ENCODE measurements at regions not wholly inside any gene's neighbourhood (a gene's known extent, or its start where the extent isn't known, plus 50 kb on each side); places are given as distances from the start of the nearest gene placed in this dataset.

- ATAC-seq (no peak), FAIRE-seq (no peak), DNase-seq (ENCODE audit: low read depth in 1 of 2, low spot score in 1 of 2) (no peak)
- no peak overlapping the region for H3K4me3 ChIP-seq
- CTCF ChIA-PET = no interaction called here
- TF ChIP-seq ESRRA (IDR thresholded peaks at IDR 0.05; ENCODE audit: borderline replicate concordance, low read length) = no peak
- POLR2A ChIA-PET = no interaction called here
- no peak overlapping the region for H3K27ac ChIP-seq
- 59% methylated on average over 6 of the region's 6 CpGs for WGBS (ENCODE audit: missing lambda C conversion rate)
- no peak overlapping the region for H3K4me2 ChIP-seq
- no peaks in the 10 kb centered on the region for H3K4me1 ChIP-seq
- 0 out of 3 replicates have a peak, but pooled peaks cover 6% of the 10 kb centered on the region for H3K9me3 ChIP-seq
These were observed 89.6 kb upstream of the SNRK start for GRCh38 chr3:43196721-43197120.

- ATAC-seq (no peak), FAIRE-seq (no peak), DNase-seq (ENCODE audit: low read depth in 1 of 2, low spot score in 1 of 2) (no peak)
- WGBS (ENCODE audit: missing lambda C conversion rate) = 6% methylated on average over 2 of the region's 4 CpGs
- CTCF ChIA-PET = no interaction called here
- Histone ChIP-seq H3K27ac (no peak overlapping the region), H3K4me2 (no peak overlapping the region), H3K4me3 (no peak overlapping the region), H3K9me3 (0 out of 3 replicates have a peak, but pooled peaks cover 6% of the 10 kb centered on the region), H3K4me1 (no peaks in the 10 kb centered on the region)
- no peak for TF ChIP-seq ATOH8 (CRISPR knock-in tag; IDR thresholded peaks at IDR 0.05; ENCODE audit: low read depth)
- POLR2A ChIA-PET = no interaction called here
These were observed 89.2 kb upstream of the POMGNT2 start for GRCh38 chr3:43195115-43195498.

GRCh38 chr3:43194490-43195114, 88.7 kb upstream of the POMGNT2 start:
- Histone ChIP-seq H3K4me2 (no peak overlapping the region), H3K9me3 (0 out of 3 replicates have a peak, but pooled peaks cover under 1% of the 10 kb centered on the region), H3K4me3 (no peak overlapping the region), H3K4me1 (no peaks in the 10 kb centered on the region), H3K27ac (no peak overlapping the region)
- FAIRE-seq = no peak
- ChIA-PET CTCF (no interaction called here), POLR2A (no interaction called here)
- DNase-seq (ENCODE audit: low read depth in 1 of 2, low spot score in 1 of 2) = no peak
- TF ChIP-seq HOXA7 (CRISPR knock-in tag; IDR thresholded peaks at IDR 0.05) = no peak
- TF ChIP-seq CBX2 (IDR thresholded peaks at IDR 0.05; ENCODE audit: borderline replicate concordance, low read depth) = no peak
- no peak for TF ChIP-seq HOXB13 (CRISPR knock-in tag; IDR thresholded peaks at IDR 0.05; ENCODE audit: low read depth)
- no peak for TF ChIP-seq NPAS2 (CRISPR knock-in tag; IDR thresholded peaks at IDR 0.05; ENCODE audit: borderline replicate concordance)
- no peak for TF ChIP-seq USF2 (IDR thresholded peaks at IDR 0.05)
- no peak for TF ChIP-seq TP53 (CRISPR knock-in tag; IDR thresholded peaks at IDR 0.05)
- no peak for TF ChIP-seq HES2 (IDR thresholded peaks at IDR 0.05)
- WGBS (ENCODE audit: missing lambda C conversion rate) = 18% methylated on average over 4 of the region's 6 CpGs
- no peak for ATAC-seq

GRCh38 chr3:43194069-43194468, 88.2 kb upstream of the POMGNT2 start:
- POLR2A ChIA-PET = no interaction called here
- Histone ChIP-seq H3K27ac (no peak overlapping the region), H3K4me2 (no peak overlapping the region), H3K4me1 (no peaks in the 10 kb centered on the region), H3K9me3 (no peaks in the 10 kb centered on the region), H3K4me3 (no peak overlapping the region)
- no peak for FAIRE-seq
- WGBS (ENCODE audit: missing lambda C conversion rate) = 30% methylated on average over 3 of the region's 6 CpGs
- CTCF ChIA-PET = no interaction called here
- no peak for ATAC-seq
- TF ChIP-seq CHD4 (IDR thresholded peaks at IDR 0.05; ENCODE audit: borderline replicate concordance) (no peak), POLR2AphosphoS2 (conservative IDR thresholded peaks at IDR 0.05; ENCODE audit: low read length) (no peak), USF2 (IDR thresholded peaks at IDR 0.05) (no peak), KDM5A (IDR thresholded peaks at IDR 0.05) (no peak), TFCP2L1 (CRISPR knock-in tag; IDR thresholded peaks at IDR 0.05) (no peak), HDAC2 (IDR thresholded peaks at IDR 0.05) (no peak), PHF8 (IDR thresholded peaks at IDR 0.05; ENCODE audit: borderline replicate concordance, low read depth) (no peak), ZSCAN20 (CRISPR knock-in tag; IDR thresholded peaks at IDR 0.05) (no peak), POLR2A (IDR thresholded peaks at IDR 0.05; ENCODE audit: low read length) (no peak), FOXS1 (CRISPR knock-in tag; IDR thresholded peaks at IDR 0.05) (no peak), MAX (IDR thresholded peaks at IDR 0.05) (no peak), ELK1 (IDR thresholded peaks at IDR 0.05; ENCODE audit: low read depth, low read length) (no peak), NPAS2 (CRISPR knock-in tag; IDR thresholded peaks at IDR 0.05; ENCODE audit: borderline replicate concordance) (no peak), JUN (IDR thresholded peaks at IDR 0.05) (no peak)
- DNase-seq (ENCODE audit: low read depth in 1 of 2, low spot score in 1 of 2) = no peak

Data from A549 (cell line).